Fibroblast of skin of right biceps (primary cell): ENCODE measurements at regions not wholly inside any gene's neighbourhood (a gene's known extent, or its start where the extent isn't known, plus 50 kb on each side); places are given as distances from the start of the nearest gene placed in this dataset.

ENCODE experiments used
- DNase-seq: peaks from one replicate; pipeline ENCODE4 v3.0.0-alpha.2; 2013

DNA sequence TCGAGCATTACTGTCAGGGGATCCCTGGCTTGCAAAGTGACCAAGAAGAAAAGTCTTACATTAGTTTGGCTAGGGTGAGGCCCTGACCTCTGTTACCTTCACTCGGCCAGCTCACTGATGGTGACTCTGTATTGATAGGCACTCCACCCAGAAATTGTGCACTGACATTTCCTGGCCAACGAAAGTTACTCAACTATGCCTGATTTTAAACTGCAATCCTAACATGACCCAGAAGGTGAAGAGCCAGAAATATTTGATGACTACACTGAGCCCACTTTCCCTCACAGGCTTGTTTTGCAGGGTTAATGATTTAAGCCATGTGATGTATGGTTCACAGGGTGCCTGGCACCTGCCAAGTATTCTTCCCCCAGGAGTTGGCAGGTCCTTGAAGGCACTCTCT, 208.2 kb upstream of the MAF start:
- no peak for DNase-seq

DNA sequence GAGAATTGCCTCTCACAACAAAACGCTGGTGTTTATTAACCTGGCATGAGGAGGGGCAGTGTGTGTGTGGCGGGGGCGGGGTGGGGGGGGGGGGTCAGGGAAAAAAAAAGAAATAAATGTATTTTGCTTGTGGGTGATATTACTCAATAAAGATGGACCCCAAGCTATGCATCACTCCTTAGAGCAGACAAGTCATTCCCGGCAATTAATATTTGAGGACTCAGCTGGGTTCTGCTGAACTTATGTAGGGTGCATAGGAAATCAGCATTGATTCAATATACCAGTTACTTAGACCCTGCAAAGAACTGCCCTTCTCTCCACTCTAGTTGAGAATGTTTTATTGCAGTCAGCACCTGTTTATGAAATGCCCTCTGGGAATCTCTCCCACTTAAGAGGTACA, 206.2 kb upstream of the MAF start:
- no peak for DNase-seq

GRCh38 chr16:79805621-79806020, 205.1 kb upstream of the MAF start:
- DNase-seq: no peak

DNA sequence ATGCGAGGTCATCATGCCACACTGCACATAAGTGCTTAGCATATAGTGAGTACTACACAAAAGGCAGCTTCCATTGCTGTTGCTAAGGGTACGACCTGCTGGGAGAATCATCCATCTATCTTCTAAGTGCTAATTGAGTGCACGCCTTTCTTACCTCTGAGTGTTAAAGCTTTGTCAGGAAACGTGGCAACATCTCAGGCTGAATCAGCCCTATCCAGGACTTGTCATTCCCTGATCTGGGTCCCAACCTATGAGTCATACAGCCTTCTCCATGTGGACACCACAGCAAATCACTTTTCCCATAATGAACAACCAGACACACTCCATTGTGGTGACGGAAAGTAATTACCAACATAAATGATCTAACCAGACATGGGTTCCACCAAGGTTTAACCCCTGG, 201.1 kb upstream of the MAF start:
- DNase-seq: peak; percentile 54

DNA sequence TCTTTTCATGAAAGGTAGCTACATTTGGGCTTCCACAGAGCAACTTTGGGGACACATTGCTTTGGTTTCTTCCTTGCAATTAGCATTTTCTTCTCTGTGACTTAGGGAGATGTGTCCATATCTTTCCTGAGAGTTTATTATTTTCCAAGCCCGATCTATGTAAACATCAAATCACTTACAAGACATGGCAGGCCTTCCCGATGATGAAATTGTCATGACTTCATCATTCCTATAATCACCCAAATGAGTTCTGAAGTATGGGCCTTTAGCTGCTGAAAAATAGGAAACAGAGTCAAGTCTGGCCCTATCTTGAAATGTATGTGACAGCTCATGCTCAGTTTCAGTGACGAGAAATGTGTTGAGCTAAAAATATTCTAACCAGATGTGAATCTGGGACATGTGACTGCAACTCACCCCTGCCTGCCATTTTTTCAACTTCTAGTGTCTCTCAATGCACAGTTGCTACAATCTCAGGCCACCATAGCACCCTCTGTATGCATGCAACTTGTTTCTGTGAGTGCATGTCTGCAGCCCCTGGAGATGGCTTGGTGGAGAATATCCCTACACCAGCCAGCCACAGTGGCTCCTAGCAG, 199.6 kb upstream of the MAF start:
- DNase-seq: no peak

DNA sequence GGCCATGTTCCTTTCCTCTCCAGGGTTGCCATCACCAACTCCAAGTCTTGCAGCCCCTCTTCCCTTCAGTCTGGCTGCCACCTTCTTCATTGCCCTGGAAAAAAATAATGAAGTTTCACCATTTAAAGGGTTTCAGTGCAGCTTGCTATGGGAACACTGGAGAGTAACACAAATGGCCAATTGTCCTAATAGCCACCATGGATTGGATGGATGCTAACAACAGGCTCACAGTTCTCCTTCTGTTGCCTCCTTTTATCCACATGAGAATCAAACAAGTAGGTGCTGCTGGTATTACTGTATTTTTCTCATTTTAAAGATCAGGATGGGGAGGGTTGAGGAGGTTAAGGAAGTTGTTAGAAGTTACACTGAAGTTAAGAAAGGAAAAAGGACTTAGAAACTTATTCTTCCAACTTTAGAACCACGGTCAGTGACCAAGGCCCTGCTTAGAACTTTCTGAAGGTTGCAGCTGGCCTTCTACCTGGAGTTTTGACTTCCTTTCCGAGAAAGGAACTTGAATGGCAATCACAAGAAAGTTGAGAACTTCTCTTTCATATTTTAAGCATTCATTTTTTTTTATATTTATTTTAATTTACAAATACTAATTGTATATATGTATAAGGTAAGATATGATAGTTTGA, 198.0 kb upstream of the MAF start:
- no peak for DNase-seq

DNA sequence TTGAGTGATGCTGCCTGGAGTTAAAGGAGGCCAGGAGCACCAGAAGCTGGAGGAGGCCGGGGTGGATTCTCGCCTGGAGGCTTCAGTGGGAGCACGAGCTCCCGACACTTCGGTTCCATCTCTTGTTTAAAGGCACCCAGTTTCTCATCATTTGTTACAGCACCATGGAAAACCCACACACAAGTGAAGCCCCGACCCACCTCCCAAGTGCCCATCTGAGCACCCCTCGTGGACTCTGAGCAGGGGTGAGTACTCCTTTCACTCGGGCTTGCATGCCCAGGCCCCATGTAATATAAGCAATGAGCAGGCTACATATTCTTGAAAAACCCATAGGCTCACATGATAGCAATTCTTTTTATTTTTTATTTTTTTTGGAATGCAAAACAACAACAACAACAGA, 196.9 kb upstream of the MAF start:
- no peak for DNase-seq

DNA sequence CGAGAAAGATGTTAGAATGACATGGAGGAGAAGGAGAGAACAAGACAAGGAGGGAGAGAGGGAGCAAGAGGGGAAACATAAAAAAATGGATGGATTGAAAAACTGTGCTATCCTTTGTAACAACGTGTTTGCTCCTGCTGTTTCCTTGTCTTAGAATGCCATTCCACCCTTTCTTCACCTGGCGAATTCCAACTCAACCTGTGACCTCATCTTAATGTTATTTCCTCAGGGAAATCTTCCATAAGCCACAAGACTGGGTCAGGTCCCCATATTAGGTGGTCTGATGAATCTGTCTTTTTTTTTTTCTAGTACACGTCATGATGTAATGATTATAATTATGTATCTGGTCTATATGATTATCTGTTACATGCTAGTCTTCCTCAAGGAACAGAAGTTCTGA, 195.0 kb upstream of the MAF start:
- DNase-seq: no peak

DNA sequence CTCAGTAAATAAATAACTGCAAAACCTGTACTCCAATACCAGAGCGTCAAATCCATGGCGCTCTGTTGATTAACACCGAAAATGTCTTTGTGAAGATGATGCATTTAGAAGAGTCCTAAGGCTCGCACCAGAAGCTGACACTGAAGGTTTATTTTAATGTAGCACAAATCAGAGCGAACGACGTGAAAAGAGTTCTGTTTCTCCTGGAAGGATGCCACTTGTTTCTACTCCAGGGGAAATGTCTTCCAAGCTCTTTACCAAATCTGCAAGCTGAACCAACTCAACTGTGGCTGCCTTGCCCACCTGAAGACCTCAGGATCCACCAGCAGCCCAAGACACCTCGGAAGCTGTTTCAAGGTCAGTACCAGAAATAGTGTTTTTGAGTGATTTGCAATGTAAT, 194.4 kb upstream of the MAF start:
- no peak for DNase-seq

DNA sequence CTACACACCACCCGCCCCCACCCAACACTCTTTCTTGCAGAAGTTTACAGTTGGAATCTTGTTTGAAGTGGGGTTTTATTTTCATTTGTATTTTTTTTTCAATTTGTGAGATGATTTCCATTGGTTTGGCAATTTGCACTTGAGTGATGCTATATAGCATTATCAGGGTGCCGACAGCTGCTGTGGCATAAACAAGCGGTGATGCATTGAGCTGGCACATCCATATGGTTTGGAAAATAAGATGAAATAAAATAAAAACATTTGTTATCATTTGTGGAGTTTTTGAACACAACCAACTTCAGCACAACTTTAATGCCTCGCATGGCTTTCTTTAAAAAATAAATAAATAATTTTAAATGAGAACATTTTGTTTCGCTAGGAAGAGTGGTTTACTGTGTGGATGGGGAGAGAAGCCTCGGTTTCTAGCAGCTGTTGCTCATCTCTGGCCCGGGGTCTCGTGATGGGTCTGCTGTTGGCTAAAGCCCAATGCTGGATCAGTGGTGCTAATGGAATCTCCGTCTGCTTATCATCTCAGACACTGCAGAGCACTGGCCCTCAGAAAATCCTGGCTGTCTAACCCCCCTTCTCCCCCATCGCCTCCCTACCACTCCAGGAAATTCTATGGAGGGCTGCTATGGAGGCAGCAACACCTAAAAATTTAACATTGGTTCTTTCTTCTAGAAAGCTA, 192.3 kb upstream of the MAF start:
- DNase-seq: no peak

- DNase-seq: no peak
These were observed 191.5 kb upstream of the MAF start for GRCh38 chr16:79792076-79792475.

DNA sequence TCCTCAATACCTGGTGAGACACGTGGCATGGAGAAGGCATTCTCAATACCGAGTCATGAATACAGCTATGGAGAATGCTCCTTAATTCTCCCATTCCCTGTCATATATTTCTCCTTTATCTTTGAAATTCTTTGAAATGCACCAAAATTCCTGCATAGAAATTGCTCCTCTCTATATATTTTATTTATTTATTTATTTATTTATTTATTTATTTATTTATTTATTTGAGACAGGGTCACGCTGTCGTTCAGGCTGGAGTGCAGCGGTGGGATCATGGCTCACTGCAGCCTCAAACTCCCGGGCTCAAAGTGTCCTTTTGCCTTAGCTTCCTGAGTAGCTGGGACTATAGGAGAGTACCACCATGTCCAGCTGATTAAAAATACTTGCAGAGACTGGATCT, 190.3 kb upstream of the MAF start:
- DNase-seq: no peak

GRCh38 chr16:79788949-79789348, 188.4 kb upstream of the MAF start:
- no peak for DNase-seq

DNA sequence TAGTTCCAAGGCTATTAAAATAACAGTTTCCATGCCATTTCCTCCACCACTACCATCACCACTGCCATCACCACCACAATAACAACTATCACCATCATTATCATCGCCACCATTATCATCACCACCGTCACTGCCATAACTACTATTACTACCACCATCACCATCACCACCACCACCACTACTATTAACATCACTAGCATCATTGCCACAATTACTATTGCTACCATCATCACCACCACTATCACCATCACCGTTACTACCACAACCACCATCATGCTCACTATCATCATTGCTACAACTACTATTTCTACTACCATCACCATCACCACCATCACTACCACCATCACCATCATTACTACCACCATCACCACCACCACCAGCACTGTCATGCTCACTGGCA, 185.9 kb upstream of the MAF start:
- no peak for DNase-seq

- no peak for DNase-seq
These were observed 183.5 kb upstream of the MAF start for GRCh38 chr16:79784007-79784406.

GRCh38 chr16:79777679-79778078, 177.1 kb upstream of the MAF start:
- no peak for DNase-seq

GRCh38 chr16:79776243-79776847, 175.8 kb upstream of the MAF start:
- DNase-seq: peak; percentile 53

GRCh38 chr16:79772784-79773183, 172.2 kb upstream of the MAF start:
- no peak for DNase-seq

DNA sequence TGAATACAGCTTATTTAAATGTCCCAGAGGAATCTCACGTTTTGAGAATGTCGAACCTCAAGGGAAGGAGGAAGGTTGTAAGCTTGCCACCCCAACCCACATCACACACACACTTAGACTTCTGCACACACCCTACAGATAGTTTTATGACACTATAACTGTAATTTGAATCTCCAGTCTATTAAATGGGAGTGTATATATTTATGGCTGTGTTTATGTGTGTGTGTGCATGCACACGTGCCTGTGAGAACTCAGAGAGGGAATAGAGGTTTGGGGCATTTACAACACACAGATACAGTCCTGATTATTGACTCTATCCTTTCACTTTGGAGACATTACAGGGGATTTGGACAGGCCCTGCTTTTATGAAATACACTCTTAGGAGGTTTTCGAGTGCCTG, 171.5 kb upstream of the MAF start:
- no peak for DNase-seq

DNA sequence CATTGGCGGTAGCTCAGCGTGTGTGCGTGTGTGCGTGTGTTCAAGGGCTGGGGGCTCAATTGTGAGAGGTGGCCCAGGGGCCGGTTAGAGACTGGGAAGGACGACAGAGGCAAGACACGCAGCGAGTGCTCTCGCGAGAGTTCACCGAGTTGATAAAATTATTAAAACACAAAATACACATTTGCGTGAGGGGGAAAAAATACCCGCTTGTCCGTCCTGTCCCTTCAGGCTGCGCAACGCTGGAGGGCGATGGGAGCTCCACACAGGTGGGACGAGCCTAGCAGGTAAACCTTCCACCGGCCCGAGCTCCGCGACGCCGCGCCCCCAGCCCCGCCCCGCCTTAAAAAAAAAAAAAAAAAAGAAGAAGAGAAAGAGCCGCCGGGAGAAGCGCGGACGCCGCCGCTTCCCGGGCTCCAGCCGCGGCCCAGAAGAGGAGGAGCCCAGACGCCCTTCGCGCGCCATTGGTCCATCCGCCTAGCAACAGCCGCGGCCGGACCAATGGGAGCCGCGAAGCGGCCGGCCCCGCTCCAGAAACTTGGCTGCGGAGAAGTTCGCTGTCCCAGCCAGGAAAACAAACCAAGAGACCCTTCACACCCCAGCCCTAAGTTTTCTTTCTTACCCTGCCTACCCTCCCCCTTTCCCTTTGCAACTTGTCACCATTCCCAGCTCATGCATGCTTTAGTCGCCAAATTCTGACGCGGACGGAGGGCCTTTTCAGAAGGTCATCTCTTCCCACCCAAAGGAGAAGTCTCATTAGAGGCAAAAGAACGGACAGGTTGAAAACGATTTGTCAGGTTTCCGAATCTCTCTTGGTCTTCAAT, 169.9 kb upstream of the MAF start:
- DNase-seq: peak; percentile 92

GRCh38 chr16:79769928-79770243, 169.3 kb upstream of the MAF start:
- no peak for DNase-seq

DNA sequence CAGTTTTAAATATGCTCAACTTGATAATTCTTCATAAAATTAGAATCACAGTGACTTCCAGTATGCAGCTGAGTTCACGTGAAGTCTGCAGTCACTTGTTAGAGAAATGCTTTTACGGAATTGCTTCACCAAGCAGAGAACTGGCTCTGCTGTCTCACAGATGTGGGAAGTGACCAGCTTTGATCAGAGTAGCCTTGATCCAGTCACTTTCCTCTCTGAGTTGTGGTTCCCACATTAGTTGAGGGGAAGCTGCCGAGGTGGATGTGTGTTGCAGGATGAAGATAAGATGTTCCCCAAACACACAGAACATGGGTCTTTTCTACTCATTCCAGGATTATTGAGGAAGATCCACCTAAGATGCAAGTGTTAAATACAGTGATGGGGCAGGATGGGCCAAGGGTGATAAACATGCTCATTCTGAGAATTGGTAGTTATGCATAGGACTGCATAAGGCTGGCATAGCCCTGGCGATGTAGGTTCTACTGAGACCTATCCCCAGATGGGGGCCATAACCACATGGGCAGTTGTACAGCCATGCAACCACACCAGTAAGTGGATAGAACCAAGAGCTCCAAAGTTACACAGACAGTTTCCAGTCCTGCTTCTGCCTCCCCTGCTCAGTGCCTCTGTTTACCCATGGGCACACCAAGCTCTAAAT, 168.9 kb upstream of the MAF start:
- DNase-seq: no peak
